GM18507 (cell line): ENCODE measurements at regions not wholly inside any gene's neighbourhood (a gene's known extent, or its start where the extent isn't known, plus 50 kb on each side); places are given as distances from the start of the nearest gene placed in this dataset.

ENCODE experiments used
- DNase-seq: peaks from one replicate; pipeline ENCODE4 v3.0.0; 2011; ENCODE audit warnings: low read depth; ENCODE audit not compliant: insufficient read length; ENCODE audit errors: extremely low spot score
- FAIRE-seq: peaks from 2 replicates; lab custom pipeline; 2011; peaks lifted over from hg19 to GRCh38; lab: Jason Lieb, UNC

GRCh38 chr17:74012465-74012864 is 191.0 kb upstream of the RPL38 start:
- no peak for DNase-seq
- no peak for FAIRE-seq

GRCh38 chr17:74015316-74015715 is 188.2 kb upstream of the RPL38 start:
- DNase-seq, result no peak
- no peak for FAIRE-seq

GRCh38 chr17:74015990-74016389 is 187.5 kb upstream of the RPL38 start:
- no peak for FAIRE-seq

GRCh38 chr17:74016461-74016860 is 187.0 kb upstream of the RPL38 start:
- FAIRE-seq, result no peak
- DNase-seq, result no peak

More at GRCh38 chr17:74015990-74016389, 187.5 kb upstream of the RPL38 start:
- DNase-seq, result no peak

GRCh38 chr17:74017466-74017865 is 186.0 kb upstream of the RPL38 start:
- DNase-seq (no peak), FAIRE-seq (no peak)

GRCh38 chr17:74018115-74018514 is 185.4 kb upstream of the RPL38 start:
- FAIRE-seq, result no peak
- DNase-seq, result no peak

GRCh38 chr17:74019271-74019670 is 184.2 kb upstream of the RPL38 start:
- DNase-seq, result no peak
- no peak for FAIRE-seq

- no peak for DNase-seq
- FAIRE-seq, result no peak
These were observed 183.6 kb upstream of the RPL38 start for GRCh38 chr17:74019860-74020259.

GRCh38 chr17:74020522-74020921 is 183.0 kb upstream of the RPL38 start:
- DNase-seq, result no peak
- no peak for FAIRE-seq

- DNase-seq, result no peak
- FAIRE-seq, result no peak
These were observed 178.5 kb upstream of the RPL38 start for GRCh38 chr17:74024871-74025531.

- no peak for FAIRE-seq
- no peak for DNase-seq
These were observed 176.0 kb upstream of the RPL38 start for GRCh38 chr17:74027444-74027843.

GRCh38 chr17:74028354-74029116 is 174.9 kb upstream of the RPL38 start:
- no peak for DNase-seq
- no peak for FAIRE-seq

GRCh38 chr17:74031316-74032090 is 172.0 kb upstream of the RPL38 start:
- DNase-seq, result no peak

GRCh38 chr17:74032222-74032621 is 171.3 kb upstream of the RPL38 start:
- FAIRE-seq, result no peak
- no peak for DNase-seq

More at GRCh38 chr17:74031316-74032090, 172.0 kb upstream of the RPL38 start:
- no peak for FAIRE-seq

GRCh38 chr17:74037320-74037719 is 166.2 kb upstream of the RPL38 start:
- no peak for FAIRE-seq

GRCh38 chr17:74040291-74040690 is 163.2 kb upstream of the RPL38 start:
- FAIRE-seq, result no peak
- no peak for DNase-seq

More at GRCh38 chr17:74037320-74037719, 166.2 kb upstream of the RPL38 start:
- DNase-seq, result no peak

- no peak for FAIRE-seq
- no peak for DNase-seq
These were observed 162.7 kb upstream of the RPL38 start for GRCh38 chr17:74040729-74041128.

GRCh38 chr17:74041869-74042640 is 161.4 kb upstream of the RPL38 start:
- DNase-seq (no peak), FAIRE-seq (no peak)

- FAIRE-seq (no peak), DNase-seq (no peak)
These were observed 160.6 kb upstream of the RPL38 start for GRCh38 chr17:74042744-74043486.
